ENCODE measurements at regions not wholly inside any gene's neighbourhood (a gene's known extent, or its start where the extent isn't known, plus 50 kb on each side); places are given as distances from the start of the nearest gene placed in this dataset.

- TF ChIP-seq CTCF (conservative IDR thresholded peaks at IDR 0.05; ENCODE audit: low read depth, low read length) (no peak), POLR2A (IDR thresholded peaks at IDR 0.05; ENCODE audit: low read depth, low read length) (no peak), BHLHE40 (IDR thresholded peaks at IDR 0.05; ENCODE audit: low read depth, low read length) (no peak), CEBPB (IDR thresholded peaks at IDR 0.05; ENCODE audit: low read depth, low read length) (no peak), RCOR1 (IDR thresholded peaks at IDR 0.05; ENCODE audit: insufficient replicate concordance, low read length) (no peak), SMC3 (IDR thresholded peaks at IDR 0.05; ENCODE audit: low read depth, low read length) (no peak), MAZ (IDR thresholded peaks at IDR 0.05; ENCODE audit: borderline replicate concordance, low read depth, low read length) (no peak), MAFK (IDR thresholded peaks at IDR 0.05; ENCODE audit: low read depth, low read length) (no peak), FOS (IDR thresholded peaks at IDR 0.05; ENCODE audit: low read depth, low read length) (no peak), MXI1 (IDR thresholded peaks at IDR 0.05; ENCODE audit: borderline replicate concordance, low read depth, low read length) (no peak), USF2 (IDR thresholded peaks at IDR 0.05; ENCODE audit: low read depth, low read length) (no peak), RFX5 (IDR thresholded peaks at IDR 0.05; ENCODE audit: low read depth, low read length) (no peak)
Observed at GRCh38 chr5:156052656-156053055, 274.3 kb upstream of the SGCD start.
